Esophagus squamous epithelium (tissue), 5 donors: ENCODE measurements at regions not wholly inside any gene's neighbourhood (a gene's known extent, or its start where the extent isn't known, plus 50 kb on each side); places are given as distances from the start of the nearest gene placed in this dataset.

Source experiments
- DNase-seq: peaks from one replicate; lab custom pipeline; 2025; lab: John Stamatoyannopoulos, UW
- H3K27ac ChIP-seq, 4 donors: fragments of 200-600 bp; sonication (generic); one replicate each; pipeline ENCODE4 v1.5.1; 2016 to 2019; ENCODE audit warnings: mild to moderate bottlenecking in 1 of 4
- H3K27me3 ChIP-seq, 4 donors: fragments of 200-600 bp; sonication (generic); 1 replicate in 3 of 4; 2 replicates in 1 of 4; pipeline versions ENCODE4 v1.5.1 to v1.6.0; 2017 to 2021; ENCODE audit warnings: antibody characterized with exemption in 1 of 4
- H3K36me3 ChIP-seq, 3 donors: fragments of 200-600 bp; sonication (generic); one replicate each; pipeline ENCODE4 v1.5.1; 2016 to 2019
- H3K4me1 ChIP-seq, 3 donors: fragments of 200-600 bp; sonication (generic); one replicate each; pipeline ENCODE4 v1.5.1; 2017 to 2019
- H3K4me3 ChIP-seq, 4 donors: fragments of 200-600 bp; sonication (generic); 1 replicate in 3 of 4; 2 replicates in 1 of 4; pipeline ENCODE4 v1.5.1; 2016 to 2019; ENCODE audit warnings: mild to moderate bottlenecking in 2 of 4, moderate library complexity in 1 of 4
- H3K9me3 ChIP-seq, 3 donors: fragments of 200-600 bp; sonication (generic); one replicate each; pipeline ENCODE4 v1.5.1; 2016 to 2019
- CTCF ChIP-seq, 6 experiments: fragments of 450-650 bp in 4 of 6; fragments of 200-600 bp in 2 of 6; sonication (generic) in 2 of 6; IDR thresholded peaks; one replicate each; pipeline ENCODE4 v1.5.1; 2016 to 2019; ENCODE audit warnings: antibody characterized with exemption in 6 of 6, mild to moderate bottlenecking in 4 of 6, moderate library complexity in 4 of 6
- POLR2A ChIP-seq, 4 donors: fragments of 450-650 bp; IDR thresholded peaks; one replicate each; pipeline ENCODE4 v1.6.1; 2017; ENCODE audit warnings: antibody characterized with exemption in 4 of 4, mild to moderate bottlenecking in 4 of 4, moderate library complexity in 3 of 4
- WGBS, 2 donors: methylation state at CpG; one replicate each; pipeline ENCODE4 v1.1.5; 2018; 5-methylcytosine and 5-hydroxymethylcytosine counted together
- intact Hi-C: fragments of 100-400 bp; cut with DNase I; formaldehyde crosslinking; loops from one replicate; pipeline ENCODE4 v1.15.0; 2022
- donor health status: DM: yes; HTN: yes; CAD: no.

GRCh38 chr5:68468322-68468721 lies 252.8 kb downstream of the PIK3R1 start:
- WGBS, 2 donors: 94 to 95% methylated on average over 4 of the region's 4 CpGs
- intact Hi-C loops: no loop called here

GRCh38 chr5:68475476-68475983 lies 260.0 kb downstream of the PIK3R1 start:
- 86% methylated on average over 7 of the region's 7 CpGs for WGBS, 2 donors
- Histone ChIP-seq H3K36me3 (no peaks in the 10 kb centered on the region), H3K4me3 (no peak overlapping the region), H3K9me3 (no peaks in the 10 kb centered on the region), H3K27me3 (no peaks in the 10 kb centered on the region), H3K4me1 (peaks cover 0 to 14% (median 3%) of the 10 kb centered on the region in 3 donors), H3K27ac (no peak overlapping the region)
- TF ChIP-seq POLR2A (IDR thresholded peaks at IDR 0.05): no peak
- no peak for TF ChIP-seq CTCF (IDR thresholded peaks at IDR 0.05)
- intact Hi-C loops: no loop called here
- no peak for DNase-seq

More at GRCh38 chr5:68468322-68468721, 252.8 kb downstream of the PIK3R1 start:
- TF ChIP-seq POLR2A (IDR thresholded peaks at IDR 0.05): no peak
- TF ChIP-seq CTCF (IDR thresholded peaks at IDR 0.05): no peak
- Histone ChIP-seq H3K36me3 (no peaks in the 10 kb centered on the region), H3K27me3 (peaks cover 0 to 8% (median 0%) of the 10 kb centered on the region in 4 donors), H3K4me1 (peaks cover 6 to 31% (median 9%) of the 10 kb centered on the region in 3 donors), H3K4me3 (no peak overlapping the region), H3K9me3 (no peaks in the 10 kb centered on the region), H3K27ac (no peak overlapping the region)
- DNase-seq: no peak

GRCh38 chr5:68476854-68477253 lies 261.3 kb downstream of the PIK3R1 start:
- Histone ChIP-seq H3K4me3 (no peak overlapping the region), H3K36me3 (no peaks in the 10 kb centered on the region), H3K27ac (no peak overlapping the region), H3K27me3 (no peaks in the 10 kb centered on the region), H3K9me3 (no peaks in the 10 kb centered on the region), H3K4me1 (peaks cover 0 to 21% (median 3%) of the 10 kb centered on the region in 3 donors)
- intact Hi-C loops: no loop called here
- no peak for TF ChIP-seq POLR2A (IDR thresholded peaks at IDR 0.05)
- TF ChIP-seq CTCF (IDR thresholded peaks at IDR 0.05): peak in 1 of 6 experiments; percentile 24
- no peak for DNase-seq
- WGBS, 2 donors: 96 to 98% methylated on average over 3 of the region's 3 CpGs

GRCh38 chr5:68478301-68479095 lies 262.9 kb downstream of the PIK3R1 start:
- TF ChIP-seq POLR2A (IDR thresholded peaks at IDR 0.05) (no peak), CTCF (IDR thresholded peaks at IDR 0.05) (no peak)
- WGBS, 2 donors: 56 to 71% methylated on average over 2 of the region's 2 CpGs
- intact Hi-C loops: no loop called here
- peak overlapping the region in 3 of 4 donors; percentile 6 to 50 (median 13) for H3K27ac ChIP-seq
- no peaks in the 10 kb centered on the region for H3K9me3 ChIP-seq
- DNase-seq: no peak
- H3K36me3 ChIP-seq: no peaks in the 10 kb centered on the region
- peaks cover 0 to 27% (median 3%) of the 10 kb centered on the region in 3 donors for H3K4me1 ChIP-seq
- H3K4me3 ChIP-seq: no peak overlapping the region
- H3K27me3 ChIP-seq: no peaks in the 10 kb centered on the region

GRCh38 chr5:68479524-68479923 lies 264.0 kb downstream of the PIK3R1 start:
- no peak for TF ChIP-seq CTCF (IDR thresholded peaks at IDR 0.05)
- no peak for TF ChIP-seq POLR2A (IDR thresholded peaks at IDR 0.05)
- intact Hi-C loops: no loop called here
- Histone ChIP-seq H3K9me3 (no peaks in the 10 kb centered on the region), H3K4me1 (peaks cover 0 to 27% (median 3%) of the 10 kb centered on the region in 3 donors), H3K4me3 (no peak overlapping the region), H3K27me3 (no peaks in the 10 kb centered on the region), H3K36me3 (no peaks in the 10 kb centered on the region), H3K27ac (no peak overlapping the region)
- no peak for DNase-seq
- 51 to 65% methylated on average over 2 of the region's 2 CpGs for WGBS, 2 donors
